HepG2 (cell line): ENCODE measurements at regions not wholly inside any gene's neighbourhood (a gene's known extent, or its start where the extent isn't known, plus 50 kb on each side); places are given as distances from the start of the nearest gene placed in this dataset.
A peak's percentile ranks its signal among the peaks of the same experiment; 100 is the strongest.

ENCODE experiments used
- ATAC-seq: fragments of 200-7000 bp; cut with Tn5 transposase; 3 replicates; pipeline ENCODE4 v1.9.1; 2020; ENCODE audit warnings: mild to moderate bottlenecking, moderate library complexity
- BruUV-seq: library from RNA; stranded (reverse); fragments of 400-500 nt; replicated peaks from 2 replicates; lab custom pipeline; 2021; lab: Mats Ljungman, UMichigan
- CTCF ChIA-PET: fragments of 300-600 bp; formaldehyde crosslinking; extraction: SDS; loops from one replicate; lab custom pipeline; 2021; ENCODE audit warnings: low total read pairs, inconsistent platforms, low intra/inter-chr PET ratio; lab: Yijun Ruan, JAX
- POLR2A ChIA-PET: fragments of 350-600 bp; sonication (Branson Sonifier 250); formaldehyde crosslinking; loops from one replicate; lab custom pipeline; 2020; ENCODE audit warnings: antibody characterized with exemption, inconsistent platforms; lab: Yijun Ruan, JAX
- DNase-seq: peaks from one replicate; pipeline ENCODE4 v3.0.0-alpha.2; 2015; ENCODE audit warnings: low spot score
- FAIRE-seq: peaks from 3 replicates; lab custom pipeline; 2011; peaks lifted over from hg19 to GRCh38; lab: Jason Lieb, UNC
- H2AFZ ChIP-seq: one replicate; pipeline ENCODE4 v1.6.1; 2011; ENCODE audit warnings: low read length, inconsistent platforms
- H3K27ac ChIP-seq: fragments of 300-600 bp; 3 replicates; pipeline ENCODE4 v1.8.0; 2011; ENCODE audit warnings: mixed run types, mild to moderate bottlenecking, mixed read lengths, low read length, inconsistent platforms; ENCODE audit not compliant: insufficient read depth; ENCODE audit errors: extremely low read length
- H3K27me3 ChIP-seq, 2 experiments: fragments of 200-600 bp in 1 of 2; 2 replicates in 1 of 2; 3 replicates in 1 of 2; pipeline versions ENCODE4 v1.6.0 to v1.8.0; 2011; ENCODE audit warnings: low read length in 2 of 2, mild to moderate bottlenecking in 2 of 2, moderate library complexity in 2 of 2, inconsistent platforms in 1 of 2; ENCODE audit not compliant: insufficient read depth in 2 of 2, control insufficient read depth in 1 of 2
- H3K36me3 ChIP-seq, 2 experiments: fragments of 200-600 bp in 1 of 2; replicated peaks in 1 of 2; 2 replicates in 1 of 2; 3 replicates in 1 of 2; pipeline versions ENCODE4 v1.5.1 to v1.8.0; 2011; ENCODE audit warnings: low read length in 2 of 2, inconsistent platforms in 1 of 2; ENCODE audit not compliant: insufficient read depth in 2 of 2, control insufficient read depth in 1 of 2
- H3K4me1 ChIP-seq: 2 replicates; pipeline ENCODE4 v1.5.1; 2012; ENCODE audit warnings: low read length, inconsistent platforms; ENCODE audit not compliant: insufficient read depth
- H3K4me2 ChIP-seq: 2 replicates; pipeline ENCODE4 v1.6.0; 2011; ENCODE audit warnings: low read depth, low read length, inconsistent platforms
- H3K4me3 ChIP-seq, 3 experiments: fragments of 200-600 bp in 1 of 3; sonication (generic), shearing (Covaris generic) in 1 of 3; replicated peaks in 1 of 3; 2 replicates each; pipeline ENCODE4 v1.5.1; 2011 to 2016; ENCODE audit warnings: low read length in 3 of 3, inconsistent platforms in 2 of 3, low read depth in 2 of 3, mild to moderate bottlenecking in 2 of 3, control low read depth in 1 of 3, mixed read lengths in 1 of 3; ENCODE audit not compliant: insufficient read depth in 1 of 3
- H3K79me2 ChIP-seq: one replicate; pipeline ENCODE4 v1.6.1; 2011; ENCODE audit warnings: low read length, inconsistent platforms; ENCODE audit not compliant: insufficient read depth
- H3K9ac ChIP-seq: 2 replicates; pipeline ENCODE4 v1.6.0; 2011; ENCODE audit warnings: mild to moderate bottlenecking, low read depth, low read length, inconsistent platforms; ENCODE audit not compliant: insufficient read depth
- H3K9me3 ChIP-seq: 2 replicates; pipeline ENCODE4 v1.5.1; 2012; ENCODE audit warnings: mild to moderate bottlenecking, low read length
- H4K20me1 ChIP-seq: 2 replicates; pipeline ENCODE4 v1.6.0; 2011; ENCODE audit warnings: inconsistent platforms, mild to moderate bottlenecking, low read length, moderate library complexity; ENCODE audit not compliant: insufficient read depth
- ASH2L ChIP-seq: fragments of 300-600, 200-600 bp; sonication (generic); IDR thresholded peaks from 2 replicates; pipeline ENCODE4 v1.7.0; 2017; ENCODE audit warnings: low read depth, mild to moderate bottlenecking, moderate library complexity, mixed read lengths, low read length; ENCODE audit not compliant: insufficient read length
- HMGXB3 ChIP-seq: sonication (generic); formaldehyde crosslinking; IDR thresholded peaks from 2 replicates; pipeline ENCODE4 v1.4.0; 2020; ENCODE audit warnings: missing genetic modification reagents, borderline replicate concordance
- NR2F2 ChIP-seq: IDR thresholded peaks from 2 replicates; pipeline ENCODE4 v1.6.1; 2012; ENCODE audit warnings: low read depth, inconsistent platforms, borderline replicate concordance
- RFX1 ChIP-seq: fragments of 450-650 bp; IDR thresholded peaks from 2 replicates; pipeline ENCODE4 v1.6.1; 2017
- SAFB2 ChIP-seq: sonication (generic); formaldehyde crosslinking; IDR thresholded peaks from 2 replicates; pipeline ENCODE4 v1.5.1; 2020; ENCODE audit warnings: missing genetic modification reagents, low read depth, mild to moderate bottlenecking, borderline replicate concordance
- TFDP2 ChIP-seq: sonication (generic); formaldehyde crosslinking; IDR thresholded peaks from 2 replicates; pipeline ENCODE4 v1.4.0; 2020; ENCODE audit warnings: missing genetic modification reagents
- ZBTB42 ChIP-seq: sonication (generic); formaldehyde crosslinking; IDR thresholded peaks from 2 replicates; pipeline ENCODE4 v1.5.0; 2020; ENCODE audit warnings: mild to moderate bottlenecking, missing genetic modification reagents
- ZBTB8A ChIP-seq: sonication (generic); formaldehyde crosslinking; IDR thresholded peaks from 2 replicates; pipeline ENCODE4 v1.4.0; 2020; ENCODE audit warnings: mild to moderate bottlenecking, low read depth, missing genetic modification reagents, borderline replicate concordance
- ZMYM3 ChIP-seq: sonication (generic); formaldehyde crosslinking; IDR thresholded peaks from 2 replicates; pipeline ENCODE4 v1.5.1; 2020; ENCODE audit warnings: mild to moderate bottlenecking, missing genetic modification reagents
- ZNF451 ChIP-seq: sonication (generic); formaldehyde crosslinking; IDR thresholded peaks from 2 replicates; pipeline ENCODE4 v1.5.0; 2020; ENCODE audit warnings: mild to moderate bottlenecking, missing genetic modification reagents
- ZNF724P ChIP-seq: sonication (generic); formaldehyde crosslinking; IDR thresholded peaks from 2 replicates; pipeline ENCODE4 v1.8.0; 2022; ENCODE audit warnings: missing genetic modification reagents, borderline replicate concordance
- ZNF781 ChIP-seq: sonication (generic); formaldehyde crosslinking; IDR thresholded peaks from 2 replicates; pipeline ENCODE4 v1.5.1; 2020; ENCODE audit warnings: borderline replicate concordance, mild to moderate bottlenecking, missing genetic modification reagents; ENCODE audit errors: not compliant biosample characterization
- WGBS: methylation state at CpG from one replicate; pipeline ENCODE4 v1.1.6; 2017; ENCODE audit warnings: low lambda C conversion rate; 5-methylcytosine and 5-hydroxymethylcytosine counted together
- in situ Hi-C: cut with HindIII; loops from 2 replicates; pipeline ENCODE4 v1.10.0; 2017; ENCODE audit warnings: low pct_unique_long_range_greater_than_20kb; ENCODE audit not compliant: extremely low pct_ligation_motif_present
- intact Hi-C: fragments of 100-400 bp; cut with micrococcal nuclease; formaldehyde crosslinking; loops from one replicate; pipeline ENCODE4 v1.10.0; 2022; ENCODE audit not compliant: unreplicated experiment
- TF ChIP-seq, protein P1 (sequence below): sonication (generic); formaldehyde crosslinking; IDR thresholded peaks from 2 replicates; pipeline ENCODE4 v1.5.1; 2020; ENCODE audit warnings: missing genetic modification reagents, mild to moderate bottlenecking, borderline replicate concordance

GRCh38 chr2:8599421-8600242, 82.2 kb upstream of the ID2 start:
- intact Hi-C loops (no loop called here), in situ Hi-C loops (no loop called here)
- 59% methylated on average over 24 of the region's 24 CpGs for WGBS
- CTCF ChIA-PET = interaction anchor here (1.1 kb wide), 1 partner anchor 11 kb away, joined by 4 read pairs; no protein-coding TSS in a partner anchor
- Histone ChIP-seq H3K79me2 (no peaks in the 10 kb centered on the region), H3K36me3 (no peaks in the 10 kb centered on the region), H4K20me1 (no peaks in the 10 kb centered on the region), H3K4me3 (0 out of 6 replicates have a peak overlapping the region, but pooled peaks of 1 of the 3 experiments have one; percentile 1), H3K27me3 (no peaks in the 10 kb centered on the region), H3K4me2 (peak overlapping the region; percentile 40), H3K9me3 (no peaks in the 10 kb centered on the region), H2AFZ (no peak overlapping the region), H3K4me1 (peaks cover 51% of the 10 kb centered on the region), H3K9ac (no peak overlapping the region), H3K27ac (peak overlapping the region; percentile 31)
- DNase-seq (peak; percentile 57), ATAC-seq (peak; percentile 84), FAIRE-seq (peak; percentile 62)
- BruUV-seq = no TSS peak
- POLR2A ChIA-PET = interaction anchor here (0.7 to 1.8 kb wide), 8 partner anchors 10 to 85 kb away, joined by 3 to 12 read pairs (median 5); partner anchors contain the start of gene ID2
- TF ChIP-seq ZNF724P (CRISPR knock-in tag) (no peak), ZBTB42 (CRISPR knock-in tag) (no peak), ZMYM3 (CRISPR knock-in tag) (peak; percentile 71), NR2F2 (peak; percentile 80; the same call in 1 of the 2 replicates), HMGXB3 (CRISPR knock-in tag) (no peak), ZNF781 (CRISPR knock-in tag) (no peak), ZBTB8A (CRISPR knock-in tag) (no peak), ZNF451 (CRISPR knock-in tag) (peak; percentile 71; the same call in 1 of the 2 replicates), ASH2L (peak; percentile 46), SAFB2 (CRISPR knock-in tag) (0 out of 2 replicates have a peak, but pooled peaks have one; percentile 71), RFX1 (no peak), TFDP2 (peak; percentile 57; the same call in 1 of the 2 replicates)
- TF ChIP-seq, protein P1, sequence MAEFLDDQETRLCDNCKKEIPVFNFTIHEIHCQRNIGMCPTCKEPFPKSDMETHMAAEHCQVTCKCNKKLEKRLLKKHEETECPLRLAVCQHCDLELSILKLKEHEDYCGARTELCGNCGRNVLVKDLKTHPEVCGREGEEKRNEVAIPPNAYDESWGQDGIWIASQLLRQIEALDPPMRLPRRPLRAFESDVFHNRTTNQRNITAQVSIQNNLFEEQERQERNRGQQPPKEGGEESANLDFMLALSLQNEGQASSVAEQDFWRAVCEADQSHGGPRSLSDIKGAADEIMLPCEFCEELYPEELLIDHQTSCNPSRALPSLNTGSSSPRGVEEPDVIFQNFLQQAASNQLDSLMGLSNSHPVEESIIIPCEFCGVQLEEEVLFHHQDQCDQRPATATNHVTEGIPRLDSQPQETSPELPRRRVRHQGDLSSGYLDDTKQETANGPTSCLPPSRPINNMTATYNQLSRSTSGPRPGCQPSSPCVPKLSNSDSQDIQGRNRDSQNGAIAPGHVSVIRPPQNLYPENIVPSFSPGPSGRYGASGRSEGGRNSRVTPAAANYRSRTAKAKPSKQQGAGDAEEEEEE (CRISPR knock-in tag) = peak; percentile 81; the same call in 1 of the 2 replicates
